HEK293T (cell line): ENCODE measurements at regions not wholly inside any gene's neighbourhood (a gene's known extent, or its start where the extent isn't known, plus 50 kb on each side); places are given as distances from the start of the nearest gene placed in this dataset.

ENCODE experiments used
- BHLHE40 ChIP-seq: fragments of 450-650 bp; IDR thresholded peaks from 2 replicates; pipeline ENCODE4 v1.6.1; 2016; ENCODE audit warnings: mild to moderate bottlenecking, moderate library complexity, borderline replicate concordance
- NFRKB ChIP-seq: fragments of 450-650 bp; IDR thresholded peaks from 2 replicates; pipeline ENCODE4 v1.6.1; 2016; ENCODE audit warnings: mild to moderate bottlenecking, moderate library complexity
- ZNF384 ChIP-seq: fragments of 450-650 bp; IDR thresholded peaks from 2 replicates; pipeline ENCODE4 v1.6.1; 2016

GRCh38 chr10:44458671-44459413 is 73.9 kb upstream of the CXCL12 start:
- no peak for TF ChIP-seq NFRKB
- TF ChIP-seq ZNF384 = no peak
- no peak for TF ChIP-seq BHLHE40
